K562 (cell line): ENCODE measurements at regions not wholly inside any gene's neighbourhood (a gene's known extent, or its start where the extent isn't known, plus 50 kb on each side); places are given as distances from the start of the nearest gene placed in this dataset.

Source experiments
- ATAC-seq: fragments of 200-7000 bp; cut with Tn5 transposase; 3 replicates; pipeline ENCODE4 v1.9.1; 2020; ENCODE audit warnings: moderate library complexity
- BruUV-seq: library from RNA; stranded (reverse); fragments of 400-500 nt; replicated peaks from 2 replicates; lab custom pipeline; 2021; lab: Mats Ljungman, UMichigan
- CTCF ChIA-PET: fragments of 300-600 bp; formaldehyde crosslinking; extraction: SDS; loops from one replicate; lab custom pipeline; 2021; ENCODE audit warnings: low intra/inter-chr PET ratio; lab: Yijun Ruan, JAX
- POLR2A ChIA-PET: fragments of 300-600, 350-650 bp; sonication (Branson Sonifier 250); formaldehyde crosslinking; extraction: SDS; loops from one replicate; lab custom pipeline; 2021; ENCODE audit warnings: antibody characterized with exemption, inconsistent platforms; lab: Yijun Ruan, JAX
- DNase-seq, 4 experiments: peaks; one replicate each; pipeline versions ENCODE4 v3.0.0 to v3.0.0-alpha.2; 2011 to 2018; ENCODE audit warnings: low spot score in 3 of 4, mixed read lengths in 3 of 4; ENCODE audit errors: extremely low read depth in 1 of 4
- FAIRE-seq: peaks from 2 replicates; lab custom pipeline; 2011; peaks lifted over from hg19 to GRCh38; lab: Jason Lieb, UNC
- H2AFZ ChIP-seq: 2 replicates; pipeline ENCODE4 v1.6.0; 2011; ENCODE audit warnings: low read depth, low read length, control low read depth, inconsistent platforms
- H3K27ac ChIP-seq: fragments of 200-600 bp; 3 replicates; pipeline ENCODE4 v1.8.0; 2011; ENCODE audit warnings: low read depth, mild to moderate bottlenecking, control low read depth, inconsistent platforms, low read length, moderate library complexity, mixed read lengths; ENCODE audit errors: extremely low read depth
- H3K27me3 ChIP-seq, 2 experiments: fragments of 300-600 bp in 1 of 2; 2 replicates in 1 of 2; 3 replicates in 1 of 2; pipeline versions ENCODE4 v1.6.0 to v1.8.0; 2011; ENCODE audit warnings: inconsistent platforms in 2 of 2, low read length in 2 of 2, mild to moderate bottlenecking in 1 of 2, mixed read lengths in 1 of 2, moderate library complexity in 1 of 2; ENCODE audit not compliant: control insufficient read depth in 2 of 2, insufficient read depth in 2 of 2
- H3K36me3 ChIP-seq: fragments of 300-600 bp; 3 replicates; pipeline ENCODE4 v1.8.0; 2011; ENCODE audit warnings: mild to moderate bottlenecking, low read length, inconsistent platforms; ENCODE audit not compliant: control insufficient read depth, insufficient read depth
- H3K4me1 ChIP-seq, 2 experiments: fragments of 200-600 bp in 1 of 2; replicated peaks in 1 of 2; 2 replicates in 1 of 2; 3 replicates in 1 of 2; pipeline versions ENCODE4 v1.5.1 to v1.8.0; 2011; ENCODE audit warnings: inconsistent platforms in 2 of 2, low read length in 2 of 2, mild to moderate bottlenecking in 1 of 2, mixed read lengths in 1 of 2, moderate library complexity in 1 of 2; ENCODE audit not compliant: control insufficient read depth in 2 of 2, insufficient read depth in 2 of 2
- H3K4me2 ChIP-seq: 2 replicates; pipeline ENCODE4 v1.6.1; 2011; ENCODE audit warnings: low read length, control low read depth, inconsistent platforms, mixed read lengths; ENCODE audit not compliant: insufficient read depth
- H3K4me3 ChIP-seq: fragments of 200-600 bp; sonication (generic), shearing (Covaris generic); 2 replicates; pipeline ENCODE4 v1.5.1; 2016; ENCODE audit warnings: control low read depth, inconsistent platforms
- H3K79me2 ChIP-seq: fragments of 200-600 bp; 3 replicates; pipeline ENCODE4 v1.8.0; 2011; ENCODE audit warnings: low read length, inconsistent platforms; ENCODE audit not compliant: control insufficient read depth, insufficient read depth
- H3K9ac ChIP-seq, 2 experiments: 2 replicates each; pipeline versions ENCODE4 v1.6.0 to v1.6.1; 2011; ENCODE audit warnings: low read depth in 2 of 2, low read length in 2 of 2, control low read depth in 1 of 2, inconsistent platforms in 1 of 2, mild to moderate bottlenecking in 1 of 2, mixed read lengths in 1 of 2; ENCODE audit not compliant: insufficient read depth in 1 of 2
- H3K9me1 ChIP-seq: one replicate; pipeline ENCODE4 v1.6.0; 2011; ENCODE audit warnings: inconsistent platforms, mild to moderate bottlenecking, low read length, moderate library complexity; ENCODE audit not compliant: control insufficient read depth, insufficient read depth
- H3K9me3 ChIP-seq: replicated peaks from 2 replicates; pipeline ENCODE4 v1.5.1; 2011; ENCODE audit warnings: low read depth, low read length, inconsistent platforms; ENCODE audit not compliant: control insufficient read depth, insufficient read depth
- H4K20me1 ChIP-seq: replicated peaks from 2 replicates; pipeline ENCODE4 v1.6.1; 2011; ENCODE audit warnings: low read length, inconsistent platforms, mixed read lengths; ENCODE audit not compliant: control insufficient read depth, insufficient read depth
- BACH1 ChIP-seq: fragments of 200-800 bp; sonication (Bioruptor generic); IDR thresholded peaks from 2 replicates; pipeline ENCODE4 v1.6.1; 2016; ENCODE audit warnings: missing genetic modification characterization, missing compliant biosample characterization
- CBFB ChIP-seq: sonication (generic); formaldehyde crosslinking; IDR thresholded peaks from 2 replicates; pipeline ENCODE4 v1.4.0; 2020; ENCODE audit warnings: mild to moderate bottlenecking, missing genetic modification reagents
- E2F3 ChIP-seq: fragments of 250-450 bp; sonication (Bioruptor Pico); IDR thresholded peaks from 2 replicates; pipeline ENCODE4 v1.4.0; 2020; ENCODE audit warnings: mild to moderate bottlenecking
- ETV5 ChIP-seq: sonication (generic); formaldehyde crosslinking; IDR thresholded peaks from 2 replicates; pipeline ENCODE4 v1.4.0; 2020; ENCODE audit warnings: low read depth, mild to moderate bottlenecking, missing genetic modification reagents
- FOXP1 ChIP-seq: sonication (generic); formaldehyde crosslinking; IDR thresholded peaks from 2 replicates; pipeline ENCODE4 v1.8.0; 2022; ENCODE audit warnings: mild to moderate bottlenecking, missing genetic modification reagents
- RBM39 ChIP-seq: fragments of 200-400 bp; formaldehyde crosslinking; optimal IDR thresholded peaks from 2 replicates; pipeline ENCODE3; 2018; ENCODE audit warnings: low read depth, low read length
- RFX1 ChIP-seq: fragments of 450-650 bp; IDR thresholded peaks from 2 replicates; pipeline ENCODE4 v1.6.1; 2016; ENCODE audit warnings: mild to moderate bottlenecking, moderate library complexity
- SP2 ChIP-seq: IDR thresholded peaks from 2 replicates; pipeline ENCODE4 v1.6.1; 2011; ENCODE audit warnings: mild to moderate bottlenecking, low read depth, low read length, moderate library complexity; ENCODE audit not compliant: poor library complexity, severe bottlenecking; ENCODE audit errors: extremely low read depth
- SUPT5H ChIP-seq: fragments of 450-650 bp; IDR thresholded peaks from 2 replicates; pipeline ENCODE4 v1.6.1; 2016
- TRIM24 ChIP-seq, 2 experiments: fragments of 450-650 bp; IDR thresholded peaks; 2 replicates each; pipeline ENCODE4 v1.6.1; 2016
- ZBTB17 ChIP-seq: fragments of 450-650 bp; formaldehyde crosslinking; IDR thresholded peaks from 2 replicates; pipeline ENCODE4 v1.4.0; 2020; ENCODE audit warnings: mild to moderate bottlenecking
- ZC3H11A ChIP-seq: IDR thresholded peaks from 2 replicates; pipeline ENCODE4 v1.6.1; 2012; ENCODE audit warnings: low read depth, low read length, improper control_type of control experiment
- ZKSCAN1 ChIP-seq: fragments of 150-350 bp; IDR thresholded peaks from 2 replicates; pipeline ENCODE4 v1.6.1; 2016; ENCODE audit warnings: low read depth, low read length
- ZNF121 ChIP-seq: sonication (generic); formaldehyde crosslinking; conservative IDR thresholded peaks from 2 replicates; pipeline ENCODE4 v1.8.0; 2022; ENCODE audit warnings: missing genetic modification reagents
- ZNF311 ChIP-seq: fragments of 250-450 bp; sonication (Bioruptor Pico); IDR thresholded peaks from 2 replicates; pipeline ENCODE4 v1.4.0; 2020; ENCODE audit warnings: mild to moderate bottlenecking, moderate library complexity
- ZNF354B ChIP-seq: fragments of 250-450 bp; sonication (Bioruptor Pico); IDR thresholded peaks from 2 replicates; pipeline ENCODE4 v1.4.0; 2020
- ZNF75A ChIP-seq: fragments of 450-650 bp; formaldehyde crosslinking; IDR thresholded peaks from 2 replicates; pipeline ENCODE4 v1.4.0; 2020; ENCODE audit warnings: mild to moderate bottlenecking
- WGBS: fragments of 100-300 bp; shearing (Covaris generic); methylation state at CpG from one replicate; pipeline ENCODE4 v1.1.6; 2016; ENCODE audit warnings: low coverage, mixed read lengths; ENCODE audit not compliant: insufficient coverage; ENCODE audit errors: missing lambda C conversion rate; 5-methylcytosine and 5-hydroxymethylcytosine counted together
- in situ Hi-C: fragments of 300-500 bp; cut with MboI; formaldehyde crosslinking; loops from 4 replicates; pipeline ENCODE4 v1.15.0; 2018; ENCODE audit warnings: inconsistent platforms, mixed read lengths
- intact Hi-C: fragments of 100-400 bp; cut with micrococcal nuclease; formaldehyde crosslinking; loops from 2 replicates; pipeline ENCODE4 v1.14.2; 2022
- TF ChIP-seq, protein P1 (sequence below): fragments of 250-450 bp; sonication (Bioruptor Pico); IDR thresholded peaks from 2 replicates; pipeline ENCODE4 v1.5.0; 2020; ENCODE audit warnings: mild to moderate bottlenecking, borderline replicate concordance
- TF ChIP-seq, protein P2 (sequence below): IDR thresholded peaks from 2 replicates; pipeline ENCODE4 v1.6.1; 2011; ENCODE audit not compliant: insufficient read length; ENCODE audit errors: extremely low read depth
- TF ChIP-seq, protein P3 (sequence below): fragments of 250-450 bp; sonication (Bioruptor Pico); IDR thresholded peaks from 2 replicates; pipeline ENCODE4 v1.8.0; 2022; ENCODE audit warnings: inconsistent platforms
- TF ChIP-seq, protein P4 (sequence below): sonication (generic); formaldehyde crosslinking; IDR thresholded peaks from 2 replicates; pipeline ENCODE4 v1.8.0; 2022; ENCODE audit warnings: mild to moderate bottlenecking, low read depth, missing genetic modification reagents

DNA sequence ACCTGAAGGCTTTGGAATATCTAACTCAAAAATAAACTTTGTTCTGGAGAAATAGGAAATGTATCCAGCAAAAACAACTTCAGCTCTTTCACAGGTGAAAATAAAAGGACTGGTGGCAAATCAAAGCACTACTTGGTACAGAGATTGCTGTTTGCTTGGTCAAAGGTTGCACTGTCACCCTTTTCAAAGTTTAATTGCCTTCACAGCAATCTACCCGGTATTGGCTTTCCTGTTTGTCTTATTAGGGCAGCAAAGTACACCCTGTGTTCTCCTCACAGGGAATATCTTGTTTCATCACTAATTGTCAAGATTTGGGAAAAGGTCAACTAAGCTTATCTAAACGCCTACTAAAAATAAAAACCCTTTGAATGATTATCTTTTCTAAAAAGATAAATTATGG is 214.1 kb upstream of the ADCY2 start (continued):
- TF ChIP-seq ETV5 (CRISPR knock-in tag) (no peak), ZC3H11A (no peak), FOXP1 (CRISPR knock-in tag) (no peak), ZKSCAN1 (no peak), BACH1 (no peak), ZBTB17 (CRISPR knock-in tag) (no peak), ZNF121 (CRISPR knock-in tag) (no peak), RFX1 (no peak), SUPT5H (no peak)
- TF ChIP-seq, protein P1, sequence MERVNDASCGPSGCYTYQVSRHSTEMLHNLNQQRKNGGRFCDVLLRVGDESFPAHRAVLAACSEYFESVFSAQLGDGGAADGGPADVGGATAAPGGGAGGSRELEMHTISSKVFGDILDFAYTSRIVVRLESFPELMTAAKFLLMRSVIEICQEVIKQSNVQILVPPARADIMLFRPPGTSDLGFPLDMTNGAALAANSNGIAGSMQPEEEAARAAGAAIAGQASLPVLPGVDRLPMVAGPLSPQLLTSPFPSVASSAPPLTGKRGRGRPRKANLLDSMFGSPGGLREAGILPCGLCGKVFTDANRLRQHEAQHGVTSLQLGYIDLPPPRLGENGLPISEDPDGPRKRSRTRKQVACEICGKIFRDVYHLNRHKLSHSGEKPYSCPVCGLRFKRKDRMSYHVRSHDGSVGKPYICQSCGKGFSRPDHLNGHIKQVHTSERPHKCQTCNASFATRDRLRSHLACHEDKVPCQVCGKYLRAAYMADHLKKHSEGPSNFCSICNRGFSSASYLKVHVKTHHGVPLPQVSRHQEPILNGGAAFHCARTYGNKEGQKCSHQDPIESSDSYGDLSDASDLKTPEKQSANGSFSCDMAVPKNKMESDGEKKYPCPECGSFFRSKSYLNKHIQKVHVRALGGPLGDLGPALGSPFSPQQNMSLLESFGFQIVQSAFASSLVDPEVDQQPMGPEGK: no peak
- TF ChIP-seq, protein P2, sequence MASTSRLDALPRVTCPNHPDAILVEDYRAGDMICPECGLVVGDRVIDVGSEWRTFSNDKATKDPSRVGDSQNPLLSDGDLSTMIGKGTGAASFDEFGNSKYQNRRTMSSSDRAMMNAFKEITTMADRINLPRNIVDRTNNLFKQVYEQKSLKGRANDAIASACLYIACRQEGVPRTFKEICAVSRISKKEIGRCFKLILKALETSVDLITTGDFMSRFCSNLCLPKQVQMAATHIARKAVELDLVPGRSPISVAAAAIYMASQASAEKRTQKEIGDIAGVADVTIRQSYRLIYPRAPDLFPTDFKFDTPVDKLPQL: no peak

DNA sequence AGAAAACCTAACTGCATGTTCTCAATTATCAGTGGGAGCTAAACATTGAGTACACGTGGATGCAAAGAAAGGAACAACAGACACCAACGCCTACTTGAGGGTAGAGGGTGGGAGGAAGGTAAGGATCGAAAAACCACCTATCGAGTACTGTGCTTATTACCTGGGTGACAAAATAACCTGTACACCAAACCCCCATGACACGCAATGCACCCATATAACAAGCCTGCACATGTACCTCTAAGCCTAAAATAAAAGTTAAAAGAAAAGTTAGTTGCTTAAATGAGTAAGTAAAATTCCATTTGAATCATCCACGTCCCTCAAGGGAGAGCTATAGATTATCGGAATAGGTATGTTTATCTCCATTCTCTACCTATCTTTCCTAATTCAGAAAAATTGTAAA is 210.2 kb upstream of the ADCY2 start:
- H3K9me3 ChIP-seq: no peaks in the 10 kb centered on the region
- POLR2A ChIA-PET: no interaction called here
- no peaks in the 10 kb centered on the region for H3K27me3 ChIP-seq
- H2AFZ ChIP-seq: no peak overlapping the region
- H4K20me1 ChIP-seq: no peaks in the 10 kb centered on the region
- CTCF ChIA-PET: no interaction called here
- ATAC-seq: no peak
- H3K27ac ChIP-seq: no peak overlapping the region
- H3K9me1 ChIP-seq: no peaks in the 10 kb centered on the region
- no peaks in the 10 kb centered on the region for H3K4me1 ChIP-seq
- no peak overlapping the region for H3K9ac ChIP-seq
- intact Hi-C loops: no loop called here
- WGBS: 0% methylated on average over 7 of the region's 7 CpGs
- H3K4me3 ChIP-seq: no peak overlapping the region
- in situ Hi-C loops: no loop called here
- BruUV-seq: no TSS peak
- no peaks in the 10 kb centered on the region for H3K36me3 ChIP-seq
- H3K79me2 ChIP-seq: no peaks in the 10 kb centered on the region
- no peak for DNase-seq
- H3K4me2 ChIP-seq: no peak overlapping the region
- FAIRE-seq: no peak
- TF ChIP-seq, protein P3, sequence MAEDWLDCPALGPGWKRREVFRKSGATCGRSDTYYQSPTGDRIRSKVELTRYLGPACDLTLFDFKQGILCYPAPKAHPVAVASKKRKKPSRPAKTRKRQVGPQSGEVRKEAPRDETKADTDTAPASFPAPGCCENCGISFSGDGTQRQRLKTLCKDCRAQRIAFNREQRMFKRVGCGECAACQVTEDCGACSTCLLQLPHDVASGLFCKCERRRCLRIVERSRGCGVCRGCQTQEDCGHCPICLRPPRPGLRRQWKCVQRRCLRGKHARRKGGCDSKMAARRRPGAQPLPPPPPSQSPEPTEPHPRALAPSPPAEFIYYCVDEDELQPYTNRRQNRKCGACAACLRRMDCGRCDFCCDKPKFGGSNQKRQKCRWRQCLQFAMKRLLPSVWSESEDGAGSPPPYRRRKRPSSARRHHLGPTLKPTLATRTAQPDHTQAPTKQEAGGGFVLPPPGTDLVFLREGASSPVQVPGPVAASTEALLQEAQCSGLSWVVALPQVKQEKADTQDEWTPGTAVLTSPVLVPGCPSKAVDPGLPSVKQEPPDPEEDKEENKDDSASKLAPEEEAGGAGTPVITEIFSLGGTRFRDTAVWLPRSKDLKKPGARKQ (CRISPR knock-in tag): no peak
- TF ChIP-seq E2F3 (CRISPR knock-in tag) (no peak), CBFB (no peak), ZC3H11A (no peak), TRIM24 (IDR thresholded peaks at IDR 0.05) (no peak), ZNF311 (CRISPR knock-in tag) (no peak), SP2 (no peak), ZNF75A (CRISPR knock-in tag) (no peak), RBM39 (no peak), ZNF354B (CRISPR knock-in tag) (no peak)
- TF ChIP-seq, protein P4, sequence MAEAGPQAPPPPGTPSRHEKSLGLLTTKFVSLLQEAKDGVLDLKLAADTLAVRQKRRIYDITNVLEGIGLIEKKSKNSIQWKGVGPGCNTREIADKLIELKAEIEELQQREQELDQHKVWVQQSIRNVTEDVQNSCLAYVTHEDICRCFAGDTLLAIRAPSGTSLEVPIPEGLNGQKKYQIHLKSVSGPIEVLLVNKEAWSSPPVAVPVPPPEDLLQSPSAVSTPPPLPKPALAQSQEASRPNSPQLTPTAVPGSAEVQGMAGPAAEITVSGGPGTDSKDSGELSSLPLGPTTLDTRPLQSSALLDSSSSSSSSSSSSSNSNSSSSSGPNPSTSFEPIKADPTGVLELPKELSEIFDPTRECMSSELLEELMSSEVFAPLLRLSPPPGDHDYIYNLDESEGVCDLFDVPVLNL (CRISPR knock-in tag): no peak
